GM12865 (cell line): ENCODE measurements at regions not wholly inside any gene's neighbourhood (a gene's known extent, or its start where the extent isn't known, plus 50 kb on each side); places are given as distances from the start of the nearest gene placed in this dataset.
"Not testable (repeated sequence)": the region's sequence is repeated elsewhere in the genome, so short reads cannot be mapped to it uniquely, and the experiment has no call there.

Experiments used
- DNase-seq: peaks from one replicate; pipeline ENCODE4 v3.0.0; 2010; ENCODE audit warnings: low read depth
- H3K4me3 ChIP-seq: 2 replicates; pipeline ENCODE4 v1.5.1; 2011; ENCODE audit warnings: mild to moderate bottlenecking, low read depth, low read length, control low read depth
- CTCF ChIP-seq: IDR thresholded peaks from 2 replicates; pipeline ENCODE4 v1.5.1; 2011; ENCODE audit warnings: low read length, control low read depth, low read depth, inconsistent platforms; ENCODE audit not compliant: insufficient read depth; ENCODE audit errors: missing control alignments

GRCh38 chr3:36060950-36061349, 319.4 kb upstream of the STAC start:
- no peak overlapping the region for H3K4me3 ChIP-seq
- no peak for TF ChIP-seq CTCF
- no peak for DNase-seq

GRCh38 chr3:36063992-36064391, 316.3 kb upstream of the STAC start:
- H3K4me3 ChIP-seq: no peak overlapping the region
- no peak for TF ChIP-seq CTCF
- no peak for DNase-seq

- TF ChIP-seq CTCF: no peak
- no peak for DNase-seq
- no peak overlapping the region for H3K4me3 ChIP-seq
Observed at GRCh38 chr3:36065321-36065720, 315.0 kb upstream of the STAC start.

GRCh38 chr3:36075491-36075890, 304.8 kb upstream of the STAC start:
- H3K4me3 ChIP-seq: no peak overlapping the region
- no peak for TF ChIP-seq CTCF
- DNase-seq: no peak

GRCh38 chr3:36077320-36077719, 303.0 kb upstream of the STAC start:
- TF ChIP-seq CTCF: no peak
- H3K4me3 ChIP-seq: no peak overlapping the region
- no peak for DNase-seq

GRCh38 chr3:36082958-36083357, 297.3 kb upstream of the STAC start:
- DNase-seq, H3K4me3 ChIP-seq: not testable (repeated sequence)

- no peak overlapping the region for H3K4me3 ChIP-seq
- no peak for DNase-seq
- TF ChIP-seq CTCF: no peak
Observed at GRCh38 chr3:36095238-36095637, 285.1 kb upstream of the STAC start.

- no peak overlapping the region for H3K4me3 ChIP-seq
- no peak for DNase-seq
- TF ChIP-seq CTCF: no peak
Observed at GRCh38 chr3:36097209-36097608, 283.1 kb upstream of the STAC start.
